Naive thymus-derived CD4-positive, alpha-beta T cell (primary cell): ENCODE measurements at regions not wholly inside any gene's neighbourhood (a gene's known extent, or its start where the extent isn't known, plus 50 kb on each side); places are given as distances from the start of the nearest gene placed in this dataset.

Experiments used
- ATAC-seq: fragments of 150-1000 bp; cut with Tn5 transposase; 2 replicates; pipeline ENCODE4 v1.10.0; 2021; ENCODE audit warnings: mild to moderate bottlenecking, moderate library complexity
- CTCF ChIA-PET: fragments of 350-600 bp; sonication (Branson Sonifier 250); formaldehyde crosslinking; loops from one replicate; lab custom pipeline; 2021; ENCODE audit warnings: antibody characterized with exemption; lab: Charles Lee
- POLR2A ChIA-PET: fragments of 350-600 bp; sonication (Branson Sonifier 250); formaldehyde crosslinking; loops from one replicate; lab custom pipeline; 2021; ENCODE audit warnings: antibody characterized with exemption, inconsistent platforms; lab: Charles Lee
- DNase-seq, 9 donors: peaks; one replicate each; pipeline versions ENCODE4 v3.0.0 to v3.0.0-alpha.2; 2020 to 2022; ENCODE audit warnings: mixed read lengths in 1 of 9
- H3K27ac ChIP-seq: one replicate; pipeline ENCODE4 v1.7.0; 2013; ENCODE audit warnings: mild to moderate bottlenecking, low read depth, low read length, moderate library complexity
- H3K27me3 ChIP-seq, 2 donors: one replicate each; pipeline ENCODE4 v1.7.0; 2013; ENCODE audit warnings: low read length in 2 of 2, mild to moderate bottlenecking in 2 of 2, moderate library complexity in 2 of 2; ENCODE audit not compliant: control insufficient read depth in 2 of 2, insufficient read depth in 2 of 2
- H3K36me3 ChIP-seq, 3 experiments: 1 replicate in 2 of 3; 2 replicates in 1 of 3; pipeline ENCODE4 v1.7.0; 2013; ENCODE audit warnings: low read length in 3 of 3, mild to moderate bottlenecking in 3 of 3, moderate library complexity in 1 of 3; ENCODE audit not compliant: insufficient read depth in 3 of 3, control insufficient read depth in 2 of 3
- H3K4me1 ChIP-seq, 2 donors: one replicate each; pipeline ENCODE4 v1.7.0; 2013; ENCODE audit warnings: low read length in 2 of 2, mild to moderate bottlenecking in 2 of 2, moderate library complexity in 1 of 2; ENCODE audit not compliant: control insufficient read depth in 2 of 2, insufficient read depth in 2 of 2
- H3K4me3 ChIP-seq: 2 replicates; pipeline ENCODE4 v1.7.0; 2013; ENCODE audit warnings: mild to moderate bottlenecking, low read length
- H3K9me3 ChIP-seq, 3 experiments: 1 replicate in 2 of 3; 2 replicates in 1 of 3; pipeline ENCODE4 v1.7.0; 2013; ENCODE audit warnings: low read length in 3 of 3; ENCODE audit not compliant: control insufficient read depth in 2 of 3
- H3K27ac Mint-ChIP-seq, 9 donors: one replicate each; pipeline ENCODE4 v1.8.0; 2020 to 2022; ENCODE audit warnings: mixed read lengths in 9 of 9, mild to moderate bottlenecking in 8 of 9, moderate library complexity in 5 of 9, inconsistent platforms in 2 of 9
- H3K27me3 Mint-ChIP-seq, 5 donors: one replicate each; pipeline ENCODE4 v1.8.0; 2021 to 2022; ENCODE audit warnings: mixed read lengths in 5 of 5, mild to moderate bottlenecking in 1 of 5
- H3K36me3 Mint-ChIP-seq, 5 donors: one replicate each; pipeline ENCODE4 v1.8.0; 2020 to 2022; ENCODE audit warnings: mixed read lengths in 5 of 5, mild to moderate bottlenecking in 3 of 5, inconsistent platforms in 1 of 5
- H3K4me1 Mint-ChIP-seq, 7 donors: one replicate each; pipeline ENCODE4 v1.8.0; 2020 to 2022; ENCODE audit warnings: mixed read lengths in 7 of 7, mild to moderate bottlenecking in 3 of 7, inconsistent platforms in 1 of 7
- H3K4me3 Mint-ChIP-seq, 10 donors: one replicate each; pipeline ENCODE4 v1.8.0; 2020 to 2022; ENCODE audit warnings: mild to moderate bottlenecking in 10 of 10, mixed read lengths in 10 of 10, moderate library complexity in 6 of 10, inconsistent platforms in 2 of 10
- H3K9me3 Mint-ChIP-seq, 11 donors: one replicate each; pipeline ENCODE4 v1.8.0; 2020 to 2022; ENCODE audit warnings: mixed read lengths in 11 of 11, mild to moderate bottlenecking in 4 of 11, inconsistent platforms in 1 of 11, moderate library complexity in 1 of 11
- intact Hi-C, 2 donors: fragments of 100-400 bp; cut with micrococcal nuclease; formaldehyde crosslinking; loops; one replicate each; pipeline ENCODE4 v1.15.1; 2023

DNA sequence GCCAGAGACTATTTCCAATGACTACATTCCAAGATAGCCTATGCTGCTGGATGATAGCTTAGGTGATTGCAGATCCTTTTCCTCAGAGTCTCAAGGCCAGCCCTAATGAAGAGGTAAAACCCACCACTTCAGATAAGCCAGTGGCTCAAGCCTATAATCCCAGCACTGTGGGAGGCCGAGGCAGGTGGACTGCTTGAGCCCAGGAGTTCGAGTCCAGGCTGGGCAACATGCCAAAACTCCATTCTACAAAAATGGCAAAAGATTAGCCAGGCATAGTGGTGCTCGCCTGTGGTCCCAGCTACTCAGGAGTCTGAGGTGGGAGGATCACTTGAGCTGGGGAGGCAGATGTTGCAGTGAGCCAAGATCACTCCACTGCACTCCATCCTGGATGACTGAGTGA, 495.3 kb downstream of the ZIC1 start:
- intact Hi-C loops, result no loop called here
- ChIA-PET CTCF (no interaction called here), POLR2A (interaction anchor here (0.5 kb wide), 1 partner anchor 153 kb away, joined by 3 read pairs; no protein-coding TSS in a partner anchor)
- Mint-ChIP-seq H3K36me3 (no peaks in the 10 kb centered on the region), H3K27ac (no peak overlapping the region), H3K4me1 (no peaks in the 10 kb centered on the region), H3K4me3 (no peak overlapping the region), H3K27me3 (no peaks in the 10 kb centered on the region), H3K9me3 (peaks cover 0 to 9% (median 0%) of the 10 kb centered on the region in 11 donors)
- ATAC-seq, result no peak
- Histone ChIP-seq H3K36me3 (no peaks in the 10 kb centered on the region), H3K27me3 (no peaks in the 10 kb centered on the region), H3K9me3 (no peaks in the 10 kb centered on the region), H3K4me1 (no peaks in the 10 kb centered on the region), H3K27ac (no peak overlapping the region), H3K4me3 (no peak overlapping the region)
- no peak for DNase-seq

DNA sequence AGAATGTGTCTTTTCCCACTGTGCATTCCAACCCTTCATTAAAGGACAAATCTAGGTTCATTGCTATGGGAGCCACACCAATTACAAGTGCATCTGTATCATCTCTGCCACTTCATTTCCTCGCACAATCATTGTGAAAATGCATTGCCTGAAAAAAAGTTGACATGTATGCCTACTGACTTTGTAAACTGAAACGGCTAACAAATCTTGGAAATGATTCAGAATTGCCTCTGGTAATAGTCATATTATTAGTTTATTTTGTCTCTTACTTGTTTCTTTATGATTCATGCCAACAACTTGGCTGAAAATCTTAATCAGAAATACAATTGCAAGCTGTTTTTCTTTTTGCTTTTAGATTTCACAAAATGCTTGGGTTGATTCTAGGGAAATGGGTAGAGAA, 497.1 kb downstream of the ZIC1 start:
- peaks cover 0 to 9% (median 3%) of the 10 kb centered on the region in 11 donors for H3K9me3 Mint-ChIP-seq
- Histone ChIP-seq H3K9me3 (no peaks in the 10 kb centered on the region), H3K27me3 (no peaks in the 10 kb centered on the region), H3K4me1 (no peaks in the 10 kb centered on the region), H3K27ac (no peak overlapping the region), H3K36me3 (no peaks in the 10 kb centered on the region), H3K4me3 (no peak overlapping the region)
- DNase-seq (no peak), ATAC-seq (no peak)
- peaks cover 0 to 3% (median 0%) of the 10 kb centered on the region in 5 donors for H3K36me3 Mint-ChIP-seq
- no peaks in the 10 kb centered on the region for H3K27me3 Mint-ChIP-seq
- intact Hi-C loops, result no loop called here
- H3K27ac Mint-ChIP-seq, result no peak overlapping the region
- no peak overlapping the region for H3K4me3 Mint-ChIP-seq
- CTCF ChIA-PET, result no interaction called here
- no peaks in the 10 kb centered on the region for H3K4me1 Mint-ChIP-seq
- POLR2A ChIA-PET, result no interaction called here

DNA sequence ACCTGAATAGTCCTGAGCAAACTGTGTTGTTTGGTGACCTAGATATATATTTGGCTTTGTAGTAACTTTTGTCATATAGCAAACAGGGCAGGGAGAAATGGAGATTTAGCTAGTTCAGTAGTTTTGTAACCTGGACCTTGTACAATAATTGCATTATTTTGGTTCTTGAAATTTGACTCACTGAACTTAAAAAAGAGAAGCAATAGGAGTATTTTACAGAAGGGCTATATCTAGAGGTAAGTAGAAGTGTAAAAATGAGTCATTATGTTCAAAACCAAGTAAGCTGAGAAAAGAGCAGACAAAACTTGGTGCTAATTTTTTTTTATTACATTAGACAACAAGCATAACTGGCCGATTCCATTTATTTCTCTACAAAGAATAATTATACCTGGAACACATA, 505.4 kb downstream of the ZIC1 start:
- no peak overlapping the region for H3K4me3 Mint-ChIP-seq
- intact Hi-C loops, result no loop called here
- H3K4me1 Mint-ChIP-seq, result no peaks in the 10 kb centered on the region
- no peaks in the 10 kb centered on the region for H3K9me3 ChIP-seq
- H3K27me3 Mint-ChIP-seq, result no peaks in the 10 kb centered on the region
- DNase-seq (no peak), ATAC-seq (no peak)
- no peaks in the 10 kb centered on the region for H3K27me3 ChIP-seq
- H3K27ac Mint-ChIP-seq, result no peak overlapping the region
- POLR2A ChIA-PET, result no interaction called here
- H3K4me1 ChIP-seq, result no peaks in the 10 kb centered on the region
- H3K27ac ChIP-seq, result no peak overlapping the region
- CTCF ChIA-PET, result no interaction called here
- no peak overlapping the region for H3K4me3 ChIP-seq
- peaks cover 0 to 17% (median 7%) of the 10 kb centered on the region in 11 donors for H3K9me3 Mint-ChIP-seq
- H3K36me3 Mint-ChIP-seq, result peaks cover 0 to 5% (median 0%) of the 10 kb centered on the region in 5 donors
- H3K36me3 ChIP-seq, result no peaks in the 10 kb centered on the region

DNA sequence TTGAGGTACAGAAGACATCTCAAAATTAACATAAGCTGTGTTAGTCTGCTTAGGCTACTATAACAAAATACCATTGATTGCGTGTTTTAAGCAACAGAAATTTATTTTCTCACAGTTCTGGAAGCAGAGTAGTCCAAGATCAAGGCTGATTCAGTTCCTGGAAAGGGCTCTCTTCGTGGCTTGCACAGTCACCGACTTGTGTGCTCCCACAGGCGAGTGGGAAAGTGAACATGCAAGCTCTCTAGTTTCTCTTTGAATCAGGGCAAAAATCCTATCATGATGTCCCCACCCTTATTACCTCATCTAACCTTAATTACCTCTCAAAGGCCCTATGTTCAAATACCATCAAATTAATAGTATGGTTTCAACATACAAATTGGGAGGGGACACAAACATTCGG, 505.9 kb downstream of the ZIC1 start:
- CTCF ChIA-PET, result interaction anchor here (0.6 kb wide), 1 partner anchor 11 kb away, joined by 3 read pairs; no protein-coding TSS in a partner anchor
- H3K9me3 Mint-ChIP-seq, result peaks cover 0 to 17% (median 7%) of the 10 kb centered on the region in 11 donors
- no peaks in the 10 kb centered on the region for H3K9me3 ChIP-seq
- H3K27me3 ChIP-seq, result no peaks in the 10 kb centered on the region
- no peaks in the 10 kb centered on the region for H3K27me3 Mint-ChIP-seq
- H3K27ac Mint-ChIP-seq, result no peak overlapping the region
- DNase-seq (no peak), ATAC-seq (no peak)
- no peaks in the 10 kb centered on the region for H3K4me1 ChIP-seq
- H3K27ac ChIP-seq, result no peak overlapping the region
- H3K36me3 ChIP-seq, result no peaks in the 10 kb centered on the region
- no peak overlapping the region for H3K4me3 ChIP-seq
- intact Hi-C loops, result no loop called here
- peaks cover 0 to 5% (median 0%) of the 10 kb centered on the region in 5 donors for H3K36me3 Mint-ChIP-seq
- no peaks in the 10 kb centered on the region for H3K4me1 Mint-ChIP-seq
- POLR2A ChIA-PET, result no interaction called here
- no peak overlapping the region for H3K4me3 Mint-ChIP-seq

DNA sequence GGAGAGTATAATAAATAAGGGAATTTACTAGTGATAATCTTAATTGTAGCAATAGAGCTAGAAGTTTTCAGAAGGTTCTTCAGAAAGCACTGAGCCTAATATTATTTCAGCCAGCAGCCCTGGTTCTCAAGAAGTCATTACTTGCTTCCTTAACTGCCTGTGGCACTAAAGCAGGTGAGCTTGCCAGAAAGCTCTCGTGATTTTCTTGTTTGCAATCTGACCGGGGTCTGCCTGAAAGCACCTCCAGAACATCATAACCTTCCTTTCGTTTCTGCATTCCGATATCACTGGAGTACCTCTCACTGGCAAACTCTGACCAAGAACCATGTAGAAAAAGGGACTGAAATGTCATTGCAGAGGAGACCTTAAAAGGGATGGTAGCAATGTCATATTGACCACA, 510.3 kb downstream of the ZIC1 start:
- no peak overlapping the region for H3K4me3 Mint-ChIP-seq

DNA sequence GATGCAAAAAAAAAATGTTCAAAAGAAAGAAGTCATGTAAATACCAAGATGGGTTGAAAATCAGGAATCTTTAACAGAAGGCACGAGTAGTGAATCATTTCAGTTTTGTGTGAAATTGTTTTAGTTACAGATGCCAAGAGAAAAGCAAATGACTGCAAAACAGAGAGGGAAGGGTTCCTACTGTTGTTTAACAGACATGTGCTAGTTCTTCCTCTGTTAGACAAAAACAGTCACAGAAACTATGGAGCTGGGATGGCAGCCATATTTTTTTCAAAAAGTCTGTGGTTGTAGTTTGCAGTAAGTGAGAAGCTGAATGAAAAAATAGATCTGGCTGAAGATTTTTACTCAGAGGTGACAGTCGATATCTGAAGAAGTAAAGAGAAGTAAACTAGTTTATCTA, 511.9 kb downstream of the ZIC1 start:
- no peak overlapping the region for H3K4me3 Mint-ChIP-seq
- ATAC-seq (no peak), DNase-seq (no peak)
- no peak overlapping the region for H3K27ac ChIP-seq
- CTCF ChIA-PET, result no interaction called here
- H3K27ac Mint-ChIP-seq, result no peak overlapping the region
- H3K4me3 ChIP-seq, result no peak overlapping the region
- intact Hi-C loops, result no loop called here
- POLR2A ChIA-PET, result no interaction called here
- H3K27me3 ChIP-seq, result no peaks in the 10 kb centered on the region
- H3K36me3 ChIP-seq, result no peaks in the 10 kb centered on the region
- H3K36me3 Mint-ChIP-seq, result no peaks in the 10 kb centered on the region
- no peaks in the 10 kb centered on the region for H3K9me3 ChIP-seq
- H3K4me1 Mint-ChIP-seq, result no peaks in the 10 kb centered on the region
- H3K4me1 ChIP-seq, result no peaks in the 10 kb centered on the region
- H3K9me3 Mint-ChIP-seq, result peaks cover 0 to 9% (median 1%) of the 10 kb centered on the region in 11 donors
- no peaks in the 10 kb centered on the region for H3K27me3 Mint-ChIP-seq

More for the DNA sequence above, 510.3 kb downstream of the ZIC1 start:
- Mint-ChIP-seq H3K27me3 (no peaks in the 10 kb centered on the region), H3K27ac (no peak overlapping the region), H3K36me3 (no peaks in the 10 kb centered on the region), H3K4me1 (no peaks in the 10 kb centered on the region), H3K9me3 (peaks cover 0 to 9% (median 1%) of the 10 kb centered on the region in 11 donors)
- H3K36me3 ChIP-seq, result no peaks in the 10 kb centered on the region
- DNase-seq (no peak), ATAC-seq (no peak)
- ChIA-PET POLR2A (no interaction called here), CTCF (no interaction called here)
- no peaks in the 10 kb centered on the region for H3K4me1 ChIP-seq
- no peak overlapping the region for H3K4me3 ChIP-seq
- no peaks in the 10 kb centered on the region for H3K27me3 ChIP-seq
- H3K9me3 ChIP-seq, result no peaks in the 10 kb centered on the region
- intact Hi-C loops, result no loop called here
- H3K27ac ChIP-seq, result no peak overlapping the region

DNA sequence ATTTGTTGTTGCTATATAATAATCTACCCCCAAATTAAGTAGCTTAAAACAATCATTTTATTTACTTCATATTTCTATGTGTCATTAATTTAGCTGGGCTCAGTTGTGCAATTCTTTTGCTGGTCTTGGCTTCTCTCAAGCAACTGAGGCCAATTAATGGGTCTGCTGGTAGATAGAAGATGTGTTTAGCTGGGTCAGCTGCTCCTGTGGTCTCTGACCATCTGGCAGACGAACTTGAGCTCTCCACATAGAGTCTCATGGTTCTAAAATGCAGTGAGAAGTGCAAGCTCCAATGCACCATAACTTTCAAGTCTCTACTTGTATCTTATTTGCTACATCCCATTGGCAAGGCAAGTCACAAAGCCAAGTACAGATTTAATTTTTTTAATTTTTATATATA, 515.6 kb downstream of the ZIC1 start:
- intact Hi-C loops, result no loop called here
- Mint-ChIP-seq H3K36me3 (no peaks in the 10 kb centered on the region), H3K9me3 (peaks cover 0 to 4% (median 0%) of the 10 kb centered on the region in 11 donors), H3K27me3 (no peaks in the 10 kb centered on the region), H3K4me1 (no peaks in the 10 kb centered on the region), H3K27ac (no peak overlapping the region), H3K4me3 (no peak overlapping the region)
- DNase-seq (no peak), ATAC-seq (no peak)
- no peaks in the 10 kb centered on the region for H3K9me3 ChIP-seq
- H3K4me3 ChIP-seq, result no peak overlapping the region
- POLR2A ChIA-PET, result no interaction called here
- H3K36me3 ChIP-seq, result no peaks in the 10 kb centered on the region
- no peaks in the 10 kb centered on the region for H3K4me1 ChIP-seq
- no peaks in the 10 kb centered on the region for H3K27me3 ChIP-seq
- CTCF ChIA-PET, result no interaction called here
- no peak overlapping the region for H3K27ac ChIP-seq
